Mesodermal cell (in vitro differentiated cells): ENCODE measurements at regions not wholly inside any gene's neighbourhood (a gene's known extent, or its start where the extent isn't known, plus 50 kb on each side); places are given as distances from the start of the nearest gene placed in this dataset.

Source experiments
- H3K27ac ChIP-seq: 2 replicates; pipeline ENCODE4 v1.7.0; 2013; ENCODE audit warnings: mild to moderate bottlenecking, low read depth, low read length, moderate library complexity; ENCODE audit not compliant: severe bottlenecking
- H3K36me3 ChIP-seq: 2 replicates; pipeline ENCODE4 v1.7.1; 2013; ENCODE audit warnings: mild to moderate bottlenecking, low read length, moderate library complexity; ENCODE audit not compliant: control insufficient read depth, insufficient read depth
- H3K4me1 ChIP-seq: one replicate; pipeline ENCODE4 v1.7.1; 2013; ENCODE audit warnings: mild to moderate bottlenecking, low read length; ENCODE audit not compliant: insufficient read depth, control insufficient read depth, poor library complexity, severe bottlenecking
- H3K4me3 ChIP-seq: 2 replicates; pipeline ENCODE4 v1.7.0; 2013; ENCODE audit warnings: low read length, control low read depth, mild to moderate bottlenecking; ENCODE audit not compliant: insufficient read depth, poor library complexity, severe bottlenecking; ENCODE audit errors: extremely low read depth
- H3K9me3 ChIP-seq: 2 replicates; pipeline ENCODE4 v1.7.1; 2013; ENCODE audit warnings: mild to moderate bottlenecking, low read length, moderate library complexity; ENCODE audit not compliant: control insufficient read depth
- WGBS, 2 experiments: methylation state at CpG; one replicate each; pipeline ENCODE4 v1.1.5; 2013; ENCODE audit warnings: missing lambda C conversion rate in 2 of 2; ENCODE audit not compliant: insufficient coverage in 2 of 2; 5-methylcytosine and 5-hydroxymethylcytosine counted together

GRCh38 chr7:116145245-116145852 lies 65.0 kb upstream of the TES start:
- whole genome bisulfite sequencing, 2 experiments = 75 to 86% methylated on average over 1 to 2 of the region's 2 CpGs
- H3K27ac ChIP-seq = no peak overlapping the region
- no peaks in the 10 kb centered on the region for H3K36me3 ChIP-seq
- H3K4me3 ChIP-seq = no peak overlapping the region
- H3K4me1 ChIP-seq = no peaks in the 10 kb centered on the region
- H3K9me3 ChIP-seq = no peaks in the 10 kb centered on the region

GRCh38 chr7:116148108-116148507 lies 62.2 kb upstream of the TES start:
- WGBS, 2 experiments = 89 to 92% methylated on average over 3 of the region's 3 CpGs

GRCh38 chr7:116148626-116149025 lies 61.7 kb upstream of the TES start:
- H3K36me3 ChIP-seq = no peaks in the 10 kb centered on the region
- H3K27ac ChIP-seq = no peak overlapping the region
- H3K9me3 ChIP-seq = no peaks in the 10 kb centered on the region
- no peaks in the 10 kb centered on the region for H3K4me1 ChIP-seq
- WGBS, 2 experiments = 93 to 98% methylated on average over 7 of the region's 8 CpGs
- no peak overlapping the region for H3K4me3 ChIP-seq

More at GRCh38 chr7:116148108-116148507, 62.2 kb upstream of the TES start:
- no peaks in the 10 kb centered on the region for H3K4me1 ChIP-seq
- no peaks in the 10 kb centered on the region for H3K36me3 ChIP-seq
- no peak overlapping the region for H3K27ac ChIP-seq
- H3K4me3 ChIP-seq = no peak overlapping the region
- no peaks in the 10 kb centered on the region for H3K9me3 ChIP-seq

- WGBS, 2 experiments = no CpG with 5 or more reads among the region's 1 CpG
- Histone ChIP-seq H3K9me3 (no peaks in the 10 kb centered on the region), H3K27ac (no peak overlapping the region), H3K36me3 (no peaks in the 10 kb centered on the region), H3K4me3 (no peak overlapping the region), H3K4me1 (no peaks in the 10 kb centered on the region)
These were observed 59.8 kb upstream of the TES start for GRCh38 chr7:116150588-116150987.

GRCh38 chr7:116152276-116152675 lies 58.1 kb upstream of the TES start:
- no peaks in the 10 kb centered on the region for H3K4me1 ChIP-seq
- no peaks in the 10 kb centered on the region for H3K9me3 ChIP-seq
- no peak overlapping the region for H3K4me3 ChIP-seq
- no peaks in the 10 kb centered on the region for H3K36me3 ChIP-seq
- WGBS, 2 experiments = 100% methylated on average over 1 of the region's 2 CpGs; no CpG with 5 or more reads in 1 of the 2 experiments
- no peak overlapping the region for H3K27ac ChIP-seq

GRCh38 chr7:116153050-116153449 lies 57.3 kb upstream of the TES start:
- no peaks in the 10 kb centered on the region for H3K4me1 ChIP-seq
- no peaks in the 10 kb centered on the region for H3K9me3 ChIP-seq
- no peak overlapping the region for H3K4me3 ChIP-seq
- H3K36me3 ChIP-seq = no peaks in the 10 kb centered on the region
- no peak overlapping the region for H3K27ac ChIP-seq
- WGBS, 2 experiments = 96 to 99% methylated on average over 7 to 8 of the region's 9 CpGs

GRCh38 chr7:116159711-116160110 lies 50.6 kb upstream of the TES start:
- Histone ChIP-seq H3K4me1 (peaks cover 3% of the 10 kb centered on the region), H3K9me3 (no peaks in the 10 kb centered on the region), H3K4me3 (no peak overlapping the region), H3K36me3 (no peaks in the 10 kb centered on the region), H3K27ac (no peak overlapping the region)
- 100% methylated on average over 2 of the region's 4 CpGs; no CpG with 5 or more reads in 1 of the 2 experiments for WGBS, 2 experiments
